ENCODE measurements at regions not wholly inside any gene's neighbourhood (a gene's known extent, or its start where the extent isn't known, plus 50 kb on each side); places are given as distances from the start of the nearest gene placed in this dataset.

DNA sequence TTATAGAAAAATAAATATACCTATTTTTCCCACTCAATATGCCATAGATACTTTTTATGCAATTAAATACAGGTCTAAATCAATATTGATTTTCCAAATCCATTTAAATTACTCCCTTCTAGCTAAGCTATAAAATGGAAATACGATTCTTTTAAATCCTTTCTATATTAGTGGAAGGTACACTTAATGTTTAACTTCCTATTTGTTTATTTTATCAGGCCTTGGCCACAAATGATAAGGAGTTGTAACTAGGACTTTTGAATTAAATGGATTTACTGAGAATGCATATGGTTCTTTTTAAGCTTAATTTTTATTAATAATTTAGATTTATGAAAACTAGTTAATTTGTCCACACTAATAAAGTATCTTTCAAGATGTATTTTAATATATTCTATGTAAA is 517.0 kb upstream of the CHD1 start:
- TF ChIP-seq POLR2A (IDR thresholded peaks at IDR 0.05; ENCODE audit: borderline replicate concordance, extremely low read depth, insufficient read depth, insufficient read length) (no peak), EZH2 (IDR thresholded peaks at IDR 0.05) (no peak), EZH2phosphoT487 (IDR thresholded peaks at IDR 0.05; ENCODE audit: borderline replicate concordance) (no peak), JUND (IDR thresholded peaks at IDR 0.05) (no peak), TCF7L2 (IDR thresholded peaks at IDR 0.05; ENCODE audit: borderline replicate concordance, extremely low read depth, insufficient read depth, insufficient read length) (no peak), CEBPB (IDR thresholded peaks at IDR 0.05; ENCODE audit: low read depth) (no peak), ZFX (IDR thresholded peaks at IDR 0.05) (no peak), ELF1 (IDR thresholded peaks at IDR 0.05; ENCODE audit: borderline replicate concordance, low read depth) (no peak), POLR2AphosphoS5 (IDR thresholded peaks at IDR 0.05; ENCODE audit: low read depth, low read length) (no peak), SP1 (IDR thresholded peaks at IDR 0.05; ENCODE audit: low read depth) (no peak), CBX3 (IDR thresholded peaks at IDR 0.05; ENCODE audit: low read depth) (no peak), YY1 (IDR thresholded peaks at IDR 0.05; ENCODE audit: extremely low read depth, insufficient replicate concordance, low read depth, low read length) (no peak), FOSL1 (IDR thresholded peaks at IDR 0.05; ENCODE audit: low read depth) (no peak)
- TF ChIP-seq, protein P1, sequence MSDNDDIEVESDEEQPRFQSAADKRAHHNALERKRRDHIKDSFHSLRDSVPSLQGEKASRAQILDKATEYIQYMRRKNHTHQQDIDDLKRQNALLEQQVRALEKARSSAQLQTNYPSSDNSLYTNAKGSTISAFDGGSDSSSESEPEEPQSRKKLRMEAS (IDR thresholded peaks at IDR 0.05), result no peak
- TF ChIP-seq, protein P2, sequence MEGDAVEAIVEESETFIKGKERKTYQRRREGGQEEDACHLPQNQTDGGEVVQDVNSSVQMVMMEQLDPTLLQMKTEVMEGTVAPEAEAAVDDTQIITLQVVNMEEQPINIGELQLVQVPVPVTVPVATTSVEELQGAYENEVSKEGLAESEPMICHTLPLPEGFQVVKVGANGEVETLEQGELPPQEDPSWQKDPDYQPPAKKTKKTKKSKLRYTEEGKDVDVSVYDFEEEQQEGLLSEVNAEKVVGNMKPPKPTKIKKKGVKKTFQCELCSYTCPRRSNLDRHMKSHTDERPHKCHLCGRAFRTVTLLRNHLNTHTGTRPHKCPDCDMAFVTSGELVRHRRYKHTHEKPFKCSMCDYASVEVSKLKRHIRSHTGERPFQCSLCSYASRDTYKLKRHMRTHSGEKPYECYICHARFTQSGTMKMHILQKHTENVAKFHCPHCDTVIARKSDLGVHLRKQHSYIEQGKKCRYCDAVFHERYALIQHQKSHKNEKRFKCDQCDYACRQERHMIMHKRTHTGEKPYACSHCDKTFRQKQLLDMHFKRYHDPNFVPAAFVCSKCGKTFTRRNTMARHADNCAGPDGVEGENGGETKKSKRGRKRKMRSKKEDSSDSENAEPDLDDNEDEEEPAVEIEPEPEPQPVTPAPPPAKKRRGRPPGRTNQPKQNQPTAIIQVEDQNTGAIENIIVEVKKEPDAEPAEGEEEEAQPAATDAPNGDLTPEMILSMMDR (IDR thresholded peaks at IDR 0.05 in 2 of 3, conservative IDR thresholded peaks at IDR 0.05 in 1 of 3; ENCODE audit: borderline replicate concordance in 1 of 3, insufficient read depth in 1 of 3, low read depth in 2 of 3, low read length in 2 of 3), result no peak
- TF ChIP-seq, protein P3, sequence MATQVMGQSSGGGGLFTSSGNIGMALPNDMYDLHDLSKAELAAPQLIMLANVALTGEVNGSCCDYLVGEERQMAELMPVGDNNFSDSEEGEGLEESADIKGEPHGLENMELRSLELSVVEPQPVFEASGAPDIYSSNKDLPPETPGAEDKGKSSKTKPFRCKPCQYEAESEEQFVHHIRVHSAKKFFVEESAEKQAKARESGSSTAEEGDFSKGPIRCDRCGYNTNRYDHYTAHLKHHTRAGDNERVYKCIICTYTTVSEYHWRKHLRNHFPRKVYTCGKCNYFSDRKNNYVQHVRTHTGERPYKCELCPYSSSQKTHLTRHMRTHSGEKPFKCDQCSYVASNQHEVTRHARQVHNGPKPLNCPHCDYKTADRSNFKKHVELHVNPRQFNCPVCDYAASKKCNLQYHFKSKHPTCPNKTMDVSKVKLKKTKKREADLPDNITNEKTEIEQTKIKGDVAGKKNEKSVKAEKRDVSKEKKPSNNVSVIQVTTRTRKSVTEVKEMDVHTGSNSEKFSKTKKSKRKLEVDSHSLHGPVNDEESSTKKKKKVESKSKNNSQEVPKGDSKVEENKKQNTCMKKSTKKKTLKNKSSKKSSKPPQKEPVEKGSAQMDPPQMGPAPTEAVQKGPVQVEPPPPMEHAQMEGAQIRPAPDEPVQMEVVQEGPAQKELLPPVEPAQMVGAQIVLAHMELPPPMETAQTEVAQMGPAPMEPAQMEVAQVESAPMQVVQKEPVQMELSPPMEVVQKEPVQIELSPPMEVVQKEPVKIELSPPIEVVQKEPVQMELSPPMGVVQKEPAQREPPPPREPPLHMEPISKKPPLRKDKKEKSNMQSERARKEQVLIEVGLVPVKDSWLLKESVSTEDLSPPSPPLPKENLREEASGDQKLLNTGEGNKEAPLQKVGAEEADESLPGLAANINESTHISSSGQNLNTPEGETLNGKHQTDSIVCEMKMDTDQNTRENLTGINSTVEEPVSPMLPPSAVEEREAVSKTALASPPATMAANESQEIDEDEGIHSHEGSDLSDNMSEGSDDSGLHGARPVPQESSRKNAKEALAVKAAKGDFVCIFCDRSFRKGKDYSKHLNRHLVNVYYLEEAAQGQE (IDR thresholded peaks at IDR 0.05; ENCODE audit: low read depth), result no peak
- no peak overlapping the region for H3K27ac ChIP-seq (ENCODE audit: low read depth, low read length)

More for the DNA sequence above, 517.0 kb upstream of the CHD1 start:
- no peak overlapping the region for H3K4me2 ChIP-seq (ENCODE audit: low read length)
- no peaks in the 10 kb centered on the region for H3K4me1 ChIP-seq (ENCODE audit: control insufficient read depth in 1 of 2, insufficient read depth in 2 of 2, low read length in 2 of 2)
- BruUV-seq (replicated peaks), result no TSS peak
- H3K4me3 ChIP-seq (replicated peaks in 1 of 2; ENCODE audit: low read depth in 1 of 2, low read length in 2 of 2), result no peak overlapping the region
- no peaks in the 10 kb centered on the region for H3K9me3 ChIP-seq (ENCODE audit: control insufficient read depth in 1 of 2, insufficient read depth in 1 of 2, low read depth in 1 of 2, low read length in 2 of 2)
- DNase-seq (ENCODE audit: low read depth, low spot score), result no peak
- RAD21 ChIA-PET (ENCODE audit: low non-redundant PET in 1 of 2, low total read pairs in 2 of 2, uncharacterized antibody in 2 of 2, unreplicated experiment in 2 of 2), result no interaction called here
- no peak overlapping the region for H3K9ac ChIP-seq (ENCODE audit: low read length)
- H4K20me1 ChIP-seq (ENCODE audit: insufficient read depth), result no peaks in the 10 kb centered on the region
- no peak overlapping the region for H2AFZ ChIP-seq (ENCODE audit: low read depth, low read length, poor library complexity, severe bottlenecking)
- H3K9me2 ChIP-seq (ENCODE audit: insufficient read depth), result no peaks in the 10 kb centered on the region
- no peak for ATAC-seq
- CTCF ChIA-PET, result no interaction called here
- no peaks in the 10 kb centered on the region for H3K79me2 ChIP-seq (ENCODE audit: insufficient read depth, low read length)
- POLR2A ChIA-PET, result no interaction called here
- no peaks in the 10 kb centered on the region for H3K27me3 ChIP-seq (ENCODE audit: insufficient read depth, low read length)
- no peaks in the 10 kb centered on the region for H3K36me3 ChIP-seq (ENCODE audit: control insufficient read depth in 1 of 2, insufficient read depth in 2 of 2, low read length in 2 of 2)
- intact Hi-C loops (cut with micrococcal nuclease), result no loop called here
